ENCODE measurements at regions not wholly inside any gene's neighbourhood (a gene's known extent, or its start where the extent isn't known, plus 50 kb on each side); places are given as distances from the start of the nearest gene placed in this dataset.

DNA sequence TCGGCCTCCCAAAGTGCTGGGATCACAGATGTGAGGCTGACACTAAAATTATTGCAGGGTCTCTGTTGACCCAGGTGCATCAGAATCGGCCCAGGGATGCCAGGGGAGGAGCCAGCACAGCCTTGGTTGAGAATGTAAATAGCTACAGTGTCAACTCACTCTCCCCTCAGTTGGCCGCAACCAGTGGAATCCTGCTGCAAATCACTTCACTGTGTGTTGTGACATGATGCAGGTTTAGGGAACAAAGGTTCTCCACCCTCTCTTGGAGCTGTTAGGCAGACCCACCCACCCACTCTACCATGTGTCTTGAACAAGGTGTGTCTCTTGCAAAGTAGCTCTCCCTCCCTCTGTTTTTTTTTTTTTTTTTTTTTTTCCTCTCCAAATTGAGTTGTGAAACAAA lies 60.5 kb upstream of the SOD1 start:
- 66% methylated on average over 3 of the region's 3 CpGs for WGBS
- TF ChIP-seq JUND (IDR thresholded peaks at IDR 0.05), result no peak
- no peak for TF ChIP-seq HNF4A (conservative IDR thresholded peaks at IDR 0.05)
- no peak for TF ChIP-seq NR2F2 (IDR thresholded peaks at IDR 0.05)
- no peak for TF ChIP-seq SP1 (IDR thresholded peaks at IDR 0.05)
- TF ChIP-seq, protein P1, sequence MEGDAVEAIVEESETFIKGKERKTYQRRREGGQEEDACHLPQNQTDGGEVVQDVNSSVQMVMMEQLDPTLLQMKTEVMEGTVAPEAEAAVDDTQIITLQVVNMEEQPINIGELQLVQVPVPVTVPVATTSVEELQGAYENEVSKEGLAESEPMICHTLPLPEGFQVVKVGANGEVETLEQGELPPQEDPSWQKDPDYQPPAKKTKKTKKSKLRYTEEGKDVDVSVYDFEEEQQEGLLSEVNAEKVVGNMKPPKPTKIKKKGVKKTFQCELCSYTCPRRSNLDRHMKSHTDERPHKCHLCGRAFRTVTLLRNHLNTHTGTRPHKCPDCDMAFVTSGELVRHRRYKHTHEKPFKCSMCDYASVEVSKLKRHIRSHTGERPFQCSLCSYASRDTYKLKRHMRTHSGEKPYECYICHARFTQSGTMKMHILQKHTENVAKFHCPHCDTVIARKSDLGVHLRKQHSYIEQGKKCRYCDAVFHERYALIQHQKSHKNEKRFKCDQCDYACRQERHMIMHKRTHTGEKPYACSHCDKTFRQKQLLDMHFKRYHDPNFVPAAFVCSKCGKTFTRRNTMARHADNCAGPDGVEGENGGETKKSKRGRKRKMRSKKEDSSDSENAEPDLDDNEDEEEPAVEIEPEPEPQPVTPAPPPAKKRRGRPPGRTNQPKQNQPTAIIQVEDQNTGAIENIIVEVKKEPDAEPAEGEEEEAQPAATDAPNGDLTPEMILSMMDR (IDR thresholded peaks at IDR 0.05; ENCODE audit: low read depth, low read length, missing input control), result no peak
- TF ChIP-seq, protein P2, sequence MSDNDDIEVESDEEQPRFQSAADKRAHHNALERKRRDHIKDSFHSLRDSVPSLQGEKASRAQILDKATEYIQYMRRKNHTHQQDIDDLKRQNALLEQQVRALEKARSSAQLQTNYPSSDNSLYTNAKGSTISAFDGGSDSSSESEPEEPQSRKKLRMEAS (IDR thresholded peaks at IDR 0.05), result no peak
- no peak for TF ChIP-seq GABPA (IDR thresholded peaks at IDR 0.05 in 1 of 2, conservative IDR thresholded peaks at IDR 0.05 in 1 of 2)
- TF ChIP-seq FOXA2 (IDR thresholded peaks at IDR 0.05), result no peak
- no peaks in the 10 kb centered on the region for H3K4me1 ChIP-seq (ENCODE audit: control insufficient read depth in 4 of 4, insufficient read depth in 4 of 4, low read length in 3 of 4)

GRCh38 chr21:31597683-31598082 lies 61.8 kb upstream of the SOD1 start:
- H3K27me3 ChIP-seq (ENCODE audit: control insufficient read depth in 4 of 4, insufficient read depth in 4 of 4, low read length in 3 of 4), result no peaks in the 10 kb centered on the region
- no peak overlapping the region for H3K27ac ChIP-seq (ENCODE audit: low read depth in 1 of 2, low read length in 2 of 2)
- no peak for DNase-seq (ENCODE audit: low spot score)
- WGBS, result 91% methylated on average over 14 of the region's 14 CpGs
- H3K4me1 ChIP-seq (ENCODE audit: control insufficient read depth in 4 of 4, insufficient read depth in 4 of 4, low read length in 3 of 4), result peaks cover 0 to 2% (median 0%) of the 10 kb centered on the region in 4 donors
- no peak overlapping the region for H3K9ac ChIP-seq (ENCODE audit: low read depth in 1 of 2, low read length in 2 of 2)
- H3K4me3 ChIP-seq (ENCODE audit: low read depth in 1 of 3, low read length in 3 of 3), result no peak overlapping the region
- H3K9me3 ChIP-seq (ENCODE audit: control insufficient read depth in 4 of 4, low read length in 3 of 4), result no peaks in the 10 kb centered on the region
- H3K36me3 ChIP-seq (ENCODE audit: control insufficient read depth in 4 of 4, insufficient read depth in 3 of 4, low read depth in 1 of 4, low read length in 3 of 4), result peaks cover 0 to 3% (median 0%) of the 10 kb centered on the region in 4 donors
- TF ChIP-seq, protein P3, sequence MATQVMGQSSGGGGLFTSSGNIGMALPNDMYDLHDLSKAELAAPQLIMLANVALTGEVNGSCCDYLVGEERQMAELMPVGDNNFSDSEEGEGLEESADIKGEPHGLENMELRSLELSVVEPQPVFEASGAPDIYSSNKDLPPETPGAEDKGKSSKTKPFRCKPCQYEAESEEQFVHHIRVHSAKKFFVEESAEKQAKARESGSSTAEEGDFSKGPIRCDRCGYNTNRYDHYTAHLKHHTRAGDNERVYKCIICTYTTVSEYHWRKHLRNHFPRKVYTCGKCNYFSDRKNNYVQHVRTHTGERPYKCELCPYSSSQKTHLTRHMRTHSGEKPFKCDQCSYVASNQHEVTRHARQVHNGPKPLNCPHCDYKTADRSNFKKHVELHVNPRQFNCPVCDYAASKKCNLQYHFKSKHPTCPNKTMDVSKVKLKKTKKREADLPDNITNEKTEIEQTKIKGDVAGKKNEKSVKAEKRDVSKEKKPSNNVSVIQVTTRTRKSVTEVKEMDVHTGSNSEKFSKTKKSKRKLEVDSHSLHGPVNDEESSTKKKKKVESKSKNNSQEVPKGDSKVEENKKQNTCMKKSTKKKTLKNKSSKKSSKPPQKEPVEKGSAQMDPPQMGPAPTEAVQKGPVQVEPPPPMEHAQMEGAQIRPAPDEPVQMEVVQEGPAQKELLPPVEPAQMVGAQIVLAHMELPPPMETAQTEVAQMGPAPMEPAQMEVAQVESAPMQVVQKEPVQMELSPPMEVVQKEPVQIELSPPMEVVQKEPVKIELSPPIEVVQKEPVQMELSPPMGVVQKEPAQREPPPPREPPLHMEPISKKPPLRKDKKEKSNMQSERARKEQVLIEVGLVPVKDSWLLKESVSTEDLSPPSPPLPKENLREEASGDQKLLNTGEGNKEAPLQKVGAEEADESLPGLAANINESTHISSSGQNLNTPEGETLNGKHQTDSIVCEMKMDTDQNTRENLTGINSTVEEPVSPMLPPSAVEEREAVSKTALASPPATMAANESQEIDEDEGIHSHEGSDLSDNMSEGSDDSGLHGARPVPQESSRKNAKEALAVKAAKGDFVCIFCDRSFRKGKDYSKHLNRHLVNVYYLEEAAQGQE (IDR thresholded peaks at IDR 0.05), result no peak
- TF ChIP-seq, protein P2 (IDR thresholded peaks at IDR 0.05), result no peak
- TF ChIP-seq TAF1 (conservative IDR thresholded peaks at IDR 0.05) (no peak), RXRA (IDR thresholded peaks at IDR 0.05) (no peak), NR2F2 (IDR thresholded peaks at IDR 0.05) (no peak)
- TF ChIP-seq, protein P1 (IDR thresholded peaks at IDR 0.05; ENCODE audit: low read depth, low read length, missing input control), result no peak

More for the DNA sequence above, 60.5 kb upstream of the SOD1 start:
- DNase-seq (ENCODE audit: low spot score), result no peak
- Histone ChIP-seq H3K36me3 (ENCODE audit: control insufficient read depth in 4 of 4, insufficient read depth in 3 of 4, low read depth in 1 of 4, low read length in 3 of 4) (peaks cover 0 to 3% (median 0%) of the 10 kb centered on the region in 4 donors), H3K27ac (ENCODE audit: low read depth in 1 of 2, low read length in 2 of 2) (no peak overlapping the region), H3K27me3 (ENCODE audit: control insufficient read depth in 4 of 4, insufficient read depth in 4 of 4, low read length in 3 of 4) (no peaks in the 10 kb centered on the region), H3K9me3 (ENCODE audit: control insufficient read depth in 4 of 4, low read length in 3 of 4) (no peaks in the 10 kb centered on the region), H3K4me3 (ENCODE audit: low read depth in 1 of 3, low read length in 3 of 3) (no peak overlapping the region), H3K9ac (ENCODE audit: low read depth in 1 of 2, low read length in 2 of 2) (no peak overlapping the region)

All from liver (tissue), 8 donors.